ENCODE measurements at regions not wholly inside any gene's neighbourhood (a gene's known extent, or its start where the extent isn't known, plus 50 kb on each side); places are given as distances from the start of the nearest gene placed in this dataset.
"Not testable (repeated sequence)": the region's sequence is repeated elsewhere in the genome, so short reads cannot be mapped to it uniquely, and the experiment has no call there.

- H3K36me3 ChIP-seq = no peaks in the 10 kb centered on the region
- no peak overlapping the region for H3K27ac ChIP-seq
- TF ChIP-seq CTCF (IDR thresholded peaks at IDR 0.05) = no peak
- DNase-seq (no peak), ATAC-seq (no peak)
- no peak overlapping the region for H3K4me3 ChIP-seq
- peaks cover 0 to 26% (median 3%) of the 10 kb centered on the region in 11 donors for H3K9me3 ChIP-seq
- intact Hi-C loops (cut with DNase I) = no loop called here
- no peaks in the 10 kb centered on the region for H3K27me3 ChIP-seq
- no peaks in the 10 kb centered on the region for H3K4me1 ChIP-seq
These were observed 126.6 kb upstream of the IZUMO3 start for GRCh38 chr9:24672336-24672735.

- H3K9me3 ChIP-seq = peaks cover 0 to 69% (median 0%) of the 10 kb centered on the region in 11 donors
- H3K4me3 ChIP-seq = no peak overlapping the region
- no peaks in the 10 kb centered on the region for H3K36me3 ChIP-seq
- H3K4me1 ChIP-seq = no peaks in the 10 kb centered on the region
- H3K27ac ChIP-seq = no peak overlapping the region
- intact Hi-C loops (cut with DNase I) = no loop called here
- ATAC-seq (no peak), DNase-seq (no peak)
- H3K27me3 ChIP-seq = no peaks in the 10 kb centered on the region
- no peak for TF ChIP-seq CTCF (IDR thresholded peaks at IDR 0.05)
- WGBS, 2 donors = 87 to 89% methylated on average over 3 of the region's 3 CpGs
These were observed 111.7 kb upstream of the IZUMO3 start for GRCh38 chr9:24657387-24657786.

DNA sequence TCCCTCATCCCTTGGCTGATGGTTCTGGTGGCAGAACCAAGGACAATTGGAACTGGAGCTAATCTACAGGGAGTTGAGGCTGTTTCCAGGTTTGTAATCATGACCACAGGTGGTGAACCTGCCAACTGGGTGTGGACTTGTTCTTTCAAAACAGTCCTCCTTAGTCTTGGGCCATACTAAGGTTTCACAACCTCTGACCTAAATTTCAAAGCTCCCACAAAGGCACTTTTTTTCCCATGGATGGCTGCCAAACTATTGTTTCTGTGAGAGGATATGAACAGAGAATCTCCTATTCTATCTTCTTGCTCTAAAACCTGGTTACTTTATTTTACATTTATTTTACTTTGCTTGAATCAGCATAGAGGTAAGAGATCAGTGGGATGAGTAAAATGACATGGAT is 106.5 kb upstream of the IZUMO3 start:
- no peak for DNase-seq

GRCh38 chr9:24628809-24629208 is 83.1 kb upstream of the IZUMO3 start:
- intact Hi-C loops (cut with DNase I) = loop anchor here in 1 of 10 donors (10.0 kb wide), 1 partner anchor 64 kb away; no protein-coding TSS in a partner anchor
- H3K27ac ChIP-seq, H3K36me3 ChIP-seq, H3K27me3 ChIP-seq, H3K4me3 ChIP-seq, DNase-seq, H3K4me1 ChIP-seq, ATAC-seq: not testable (repeated sequence)
- H3K9me3 ChIP-seq = peaks cover 0 to 11% (median 0%) of the 10 kb centered on the region in 11 donors
- WGBS, 2 donors = 80 to 81% methylated on average over 3 of the region's 3 CpGs

More for the DNA sequence above, 106.5 kb upstream of the IZUMO3 start:
- no peaks in the 10 kb centered on the region for H3K27me3 ChIP-seq
- no peaks in the 10 kb centered on the region for H3K4me1 ChIP-seq
- no peak overlapping the region for H3K27ac ChIP-seq
- intact Hi-C loops (cut with DNase I) = no loop called here
- ATAC-seq = no peak
- H3K36me3 ChIP-seq = no peaks in the 10 kb centered on the region
- H3K4me3 ChIP-seq = no peak overlapping the region
- H3K9me3 ChIP-seq = peaks cover 0 to 73% (median 11%) of the 10 kb centered on the region in 11 donors
- TF ChIP-seq CTCF (IDR thresholded peaks at IDR 0.05) = no peak

- Histone ChIP-seq H3K4me1 (no peaks in the 10 kb centered on the region), H3K27me3 (no peaks in the 10 kb centered on the region), H3K27ac (no peak overlapping the region), H3K36me3 (no peaks in the 10 kb centered on the region), H3K9me3 (peaks cover 0 to 5% (median 0%) of the 10 kb centered on the region in 11 donors), H3K4me3 (no peak overlapping the region)
- DNase-seq = no peak
- intact Hi-C loops (cut with DNase I) = loop anchor here in 1 of 10 donors (10.0 kb wide), 1 partner anchor 60 kb away; no protein-coding TSS in a partner anchor
- ATAC-seq = no peak
- 68 to 72% methylated on average over 2 of the region's 2 CpGs for WGBS, 2 donors
- TF ChIP-seq CTCF (IDR thresholded peaks at IDR 0.05) = no peak
These were observed 79.4 kb upstream of the IZUMO3 start for GRCh38 chr9:24625097-24625496.

Data from heart right ventricle (tissue), 16 donors.